ENCODE measurements at regions not wholly inside any gene's neighbourhood (a gene's known extent, or its start where the extent isn't known, plus 50 kb on each side); places are given as distances from the start of the nearest gene placed in this dataset.

DNA sequence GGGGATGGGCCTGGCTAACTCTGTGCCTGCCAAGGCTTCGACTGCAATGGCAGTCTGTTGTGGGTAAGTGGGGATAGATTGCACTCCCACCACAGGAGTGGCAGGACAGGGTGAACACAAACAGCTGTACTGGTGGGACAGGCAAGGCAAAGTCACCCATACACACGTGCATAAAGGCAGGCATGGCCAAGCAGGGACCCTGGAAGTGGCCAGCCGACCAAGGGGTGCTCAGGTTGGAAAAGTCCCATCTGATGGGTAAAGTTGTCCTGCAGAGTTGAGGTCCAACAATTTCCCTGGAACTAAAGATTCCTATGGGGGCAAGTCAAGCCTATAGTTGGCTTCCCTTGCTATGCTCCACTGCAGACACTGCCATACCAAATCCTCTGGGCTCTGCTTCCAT, 1961.9 kb upstream of the ADGRL3 start:
- no peak for DNase-seq (ENCODE audit: low spot score)

DNA sequence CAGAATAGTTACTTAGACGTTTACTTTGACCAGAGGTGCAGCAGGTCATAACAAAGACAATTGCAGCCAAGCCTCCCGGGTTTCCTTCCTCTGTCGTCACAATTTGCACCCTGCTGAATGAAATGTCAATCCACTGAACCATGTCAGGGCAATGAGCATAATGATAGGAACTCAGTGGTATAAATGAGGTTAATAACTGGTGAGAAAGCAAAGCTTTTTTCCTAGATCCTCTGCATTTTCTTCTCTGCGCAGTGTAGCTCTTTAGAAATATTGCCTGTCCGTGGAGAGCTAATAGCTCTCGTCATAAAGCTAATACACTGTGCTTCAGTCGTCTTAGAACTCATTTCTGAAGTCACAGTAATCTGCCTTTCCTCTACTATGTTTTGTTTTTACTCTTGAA, 1960.1 kb upstream of the ADGRL3 start:
- no peak for DNase-seq (ENCODE audit: low spot score)

DNA sequence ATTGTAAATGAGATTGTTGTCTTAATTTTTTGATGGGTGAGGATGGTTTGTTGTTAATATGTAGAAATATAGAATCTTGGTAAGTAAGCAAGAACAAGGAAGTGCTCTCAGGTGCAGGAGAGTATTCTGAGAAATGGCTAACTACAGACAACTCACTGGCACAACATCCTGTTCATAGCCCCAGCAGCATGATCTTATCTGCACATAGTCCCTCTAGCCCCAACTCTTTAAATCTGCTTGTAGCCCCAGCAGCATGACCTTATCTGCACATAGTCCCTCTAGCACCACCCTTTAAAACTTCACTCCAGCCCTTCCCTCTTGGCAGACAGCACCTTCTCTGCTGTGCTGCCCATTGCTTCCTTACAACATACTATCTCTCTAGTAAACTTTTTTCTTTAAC, 1957.1 kb upstream of the ADGRL3 start:
- no peak for DNase-seq (ENCODE audit: low spot score)

DNA sequence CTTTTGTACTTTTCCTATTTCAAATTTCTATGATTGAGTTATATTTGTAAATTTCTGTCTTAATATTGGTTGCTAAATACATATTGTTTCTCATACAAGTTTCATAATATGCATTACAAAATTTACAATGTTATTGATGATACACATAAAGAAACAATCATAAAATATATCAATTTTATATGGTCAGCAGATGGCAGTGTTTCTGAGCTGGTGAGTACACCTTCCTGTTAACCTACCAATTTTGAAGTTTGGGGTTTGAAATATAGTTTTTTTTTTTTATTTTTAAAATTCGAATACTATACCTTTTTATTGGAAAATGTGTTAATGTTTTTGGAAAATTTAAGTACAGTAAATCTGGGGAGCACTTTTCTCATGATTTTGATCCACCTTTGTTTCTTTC, 1953.1 kb upstream of the ADGRL3 start:
- DNase-seq (ENCODE audit: low spot score) = no peak

DNA sequence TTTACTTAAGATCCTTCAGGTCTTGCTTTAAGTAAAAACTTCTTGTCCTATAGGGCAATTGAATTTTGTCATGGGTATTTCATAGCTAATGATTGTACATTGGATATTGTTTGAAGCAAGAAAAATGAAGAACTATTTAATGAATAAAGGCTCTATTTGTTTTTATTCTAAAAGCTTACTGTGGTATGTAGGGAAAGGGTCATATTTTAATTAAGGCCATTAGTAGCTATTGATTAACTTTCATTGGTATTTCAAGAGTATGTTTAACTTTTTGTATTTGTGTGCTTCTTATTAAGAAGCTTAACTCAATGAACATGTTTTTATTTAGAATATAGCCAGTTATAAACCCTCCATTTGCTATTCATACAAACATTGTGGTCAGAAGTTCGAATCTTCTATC, 1951.8 kb upstream of the ADGRL3 start:
- no peak for DNase-seq (ENCODE audit: low spot score)

DNA sequence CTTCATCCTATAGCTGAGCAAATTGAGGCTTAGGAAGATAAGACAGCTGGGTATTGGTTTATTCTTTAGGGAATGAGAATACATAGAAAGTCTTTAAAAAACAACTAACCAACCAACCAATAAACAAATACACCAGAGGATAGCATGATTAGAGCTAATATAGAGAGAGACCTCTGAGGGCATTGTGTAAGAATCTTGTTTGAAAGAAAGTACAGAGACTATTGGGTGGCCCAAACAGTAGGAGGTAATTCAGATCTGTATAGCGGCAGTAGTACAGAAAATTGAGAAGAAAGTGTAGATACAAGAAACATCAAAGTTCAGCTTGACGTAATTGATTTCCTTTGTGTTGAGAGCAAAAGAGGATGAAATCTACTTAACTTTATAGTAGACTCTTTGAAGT, 1951.0 kb upstream of the ADGRL3 start:
- DNase-seq (ENCODE audit: low spot score) = no peak

DNA sequence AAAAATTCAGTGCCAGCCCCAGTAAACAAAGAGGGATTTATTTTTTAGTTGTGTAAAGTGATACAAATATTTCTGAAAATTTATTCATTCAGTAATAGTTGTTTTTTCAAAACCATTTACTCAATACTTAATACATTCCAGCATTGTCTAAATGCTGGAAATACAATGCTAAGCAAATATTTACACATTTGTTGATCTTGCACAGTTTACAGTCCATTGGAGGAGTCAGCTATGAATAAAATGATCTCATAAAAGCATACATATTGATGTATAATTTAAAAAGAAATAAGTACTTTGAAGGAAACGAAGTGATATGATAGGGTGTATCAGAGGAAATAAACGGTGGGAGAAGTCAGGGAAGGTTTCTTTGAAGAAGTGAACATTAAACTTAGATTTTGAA, 1942.1 kb upstream of the ADGRL3 start:
- DNase-seq (ENCODE audit: low spot score) = no peak

DNA sequence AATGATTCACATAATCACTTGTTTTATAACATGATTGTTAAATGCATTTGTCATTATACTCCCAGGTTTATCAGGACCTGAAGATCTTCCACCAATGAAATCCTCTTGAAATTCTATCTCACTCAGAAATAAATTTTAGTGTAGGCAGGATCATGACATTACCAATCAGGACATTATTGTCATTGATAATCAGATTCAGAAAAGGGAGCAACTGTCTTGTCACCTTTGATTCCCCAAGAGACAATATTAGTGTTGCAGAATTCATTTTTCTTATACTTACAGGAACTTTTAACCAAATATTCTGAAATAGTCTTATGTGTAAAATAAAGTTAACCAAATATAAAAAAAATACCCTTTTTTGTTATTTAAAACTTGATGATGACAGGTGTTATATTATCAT, 1892.5 kb upstream of the ADGRL3 start:
- no peak for DNase-seq (ENCODE audit: low spot score)

DNA sequence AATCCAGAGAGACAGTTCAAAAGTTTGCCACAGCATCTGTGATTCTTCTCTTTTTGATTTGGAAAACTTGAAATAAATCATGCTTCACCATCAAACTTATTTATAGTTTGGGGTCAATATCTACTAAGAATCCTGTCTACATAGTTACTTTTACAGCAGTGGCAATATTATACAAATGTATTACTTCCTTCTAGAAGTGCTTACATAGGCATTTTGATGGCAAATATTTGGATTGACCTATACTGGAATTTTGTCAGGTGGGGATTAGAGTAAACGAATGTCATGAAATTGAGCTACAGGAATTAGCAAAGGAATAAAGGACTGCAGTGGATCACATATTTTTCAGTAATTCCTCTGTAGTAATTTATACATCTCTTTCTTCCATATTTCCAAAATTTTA, 1885.5 kb upstream of the ADGRL3 start:
- no peak for DNase-seq (ENCODE audit: low spot score)

DNA sequence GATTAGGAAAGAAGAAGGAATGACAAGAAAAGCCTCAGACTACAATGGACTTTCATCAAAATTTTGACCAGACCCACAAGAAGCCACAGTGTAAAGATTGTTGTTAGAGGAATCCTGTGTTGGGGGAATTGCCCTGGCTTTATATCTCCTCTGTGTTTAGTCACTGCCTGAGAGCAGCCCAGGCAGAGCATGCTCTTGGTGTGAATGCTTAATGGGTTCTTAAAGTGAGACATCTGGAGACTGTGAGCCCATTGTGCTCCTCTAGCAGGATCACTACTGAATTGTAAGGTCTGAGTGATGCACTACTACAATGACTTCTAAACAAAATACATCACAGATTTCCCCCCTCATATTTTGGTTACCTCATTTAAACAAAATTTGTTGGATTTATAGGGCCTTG, 1860.5 kb upstream of the ADGRL3 start:
- no peak for DNase-seq (ENCODE audit: low spot score)

DNA sequence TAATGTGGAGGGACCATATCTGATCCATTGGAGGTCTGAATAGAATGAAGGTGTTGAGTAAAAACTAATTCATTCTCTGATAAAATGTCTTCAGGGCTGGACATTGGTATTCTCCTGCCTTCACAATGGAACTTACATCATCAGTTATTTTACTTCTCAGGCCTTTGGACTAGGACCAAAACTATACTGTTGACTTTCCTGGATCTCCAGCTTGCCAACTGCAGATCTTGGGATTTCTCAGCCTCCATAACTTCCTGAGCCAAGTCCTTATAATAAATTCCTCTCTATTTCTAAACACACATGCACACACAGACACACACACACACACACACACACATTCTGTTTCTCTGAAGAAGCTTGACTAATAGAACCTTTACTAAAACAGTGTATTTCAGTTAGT, 1858.6 kb upstream of the ADGRL3 start:
- DNase-seq (ENCODE audit: low spot score) = no peak

DNA sequence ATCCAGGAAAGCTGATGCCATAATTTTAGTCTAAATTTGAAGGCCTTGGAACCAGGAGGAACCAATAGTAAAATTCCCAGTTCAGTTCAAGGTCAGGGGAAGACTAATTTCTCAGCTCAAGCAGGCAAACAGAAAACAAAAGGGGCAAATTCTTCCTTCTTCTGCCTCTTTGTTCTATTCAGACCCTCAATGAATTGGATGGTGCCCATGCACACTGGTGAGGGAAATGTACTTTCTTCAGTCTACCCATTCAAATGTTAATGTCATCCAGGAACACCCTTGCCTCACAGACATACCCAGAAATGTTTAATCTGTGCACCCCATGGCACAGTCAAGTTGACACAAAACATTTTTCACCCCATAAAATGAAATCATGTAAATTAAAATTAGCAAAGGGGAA, 1851.2 kb upstream of the ADGRL3 start:
- no peak for DNase-seq (ENCODE audit: low spot score)

DNA sequence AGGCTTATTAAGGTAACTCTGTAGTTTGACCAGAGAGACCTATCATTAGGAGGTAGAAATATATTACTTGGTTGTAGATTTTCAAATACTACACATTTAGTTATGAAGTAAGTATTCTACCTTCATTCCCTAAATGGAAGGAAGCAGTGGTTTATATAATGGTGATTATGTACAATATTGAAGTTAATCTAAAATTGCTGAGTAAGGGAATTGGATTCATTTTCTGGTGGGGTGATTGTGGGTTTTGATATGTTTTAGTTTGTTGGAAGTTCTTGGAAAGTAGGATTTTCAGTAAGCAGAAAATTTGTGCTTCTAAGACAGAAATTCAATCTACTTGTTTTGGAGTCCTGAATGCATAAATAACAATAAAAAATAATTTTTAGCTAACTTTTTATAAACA, 1830.9 kb upstream of the ADGRL3 start:
- no peak for DNase-seq (ENCODE audit: low spot score)

DNA sequence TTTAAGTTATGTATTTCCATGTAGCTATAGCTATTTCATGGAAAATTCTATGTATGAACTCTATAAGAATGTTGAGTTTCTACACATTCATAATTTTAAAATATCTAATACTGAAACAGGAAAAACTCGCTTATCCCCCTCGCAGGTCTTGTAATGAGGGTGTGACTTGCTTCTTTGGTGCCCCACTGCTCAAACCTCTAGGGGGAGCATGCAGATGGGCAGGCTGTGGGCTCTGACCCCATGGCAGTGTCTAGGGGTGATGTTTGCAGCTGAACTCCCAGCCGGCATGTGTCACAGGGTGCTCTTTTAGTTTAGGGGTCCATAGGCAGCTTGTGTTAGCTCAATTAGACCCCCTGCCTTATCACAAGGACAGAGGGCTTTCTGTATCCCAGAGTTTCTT, 1825.7 kb upstream of the ADGRL3 start:
- DNase-seq (ENCODE audit: low spot score) = no peak

DNA sequence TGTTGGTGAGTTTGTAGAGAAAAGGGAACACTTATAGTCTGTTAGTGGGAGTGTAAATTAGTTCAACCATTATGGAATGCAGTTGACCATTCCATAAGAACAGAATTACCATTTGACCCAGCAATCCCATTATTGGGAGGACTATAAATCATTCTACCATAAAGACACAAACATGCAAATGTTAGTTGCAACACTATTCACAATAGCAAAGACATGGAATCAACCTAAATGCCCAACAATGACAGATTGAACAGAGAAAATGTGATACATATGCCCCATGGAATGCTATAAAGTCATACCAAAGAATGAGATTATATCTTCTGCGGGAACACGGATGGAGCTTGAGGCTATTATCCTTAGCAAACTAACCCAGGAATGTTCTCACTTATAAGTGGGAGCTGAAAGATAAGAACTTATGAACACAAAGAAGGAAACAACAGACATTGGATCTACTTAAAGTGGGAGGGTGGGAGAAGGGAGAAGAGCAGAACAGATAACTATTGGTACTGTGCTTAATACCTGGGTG, 1819.2 kb upstream of the ADGRL3 start:
- DNase-seq (ENCODE audit: low spot score) = no peak

DNA sequence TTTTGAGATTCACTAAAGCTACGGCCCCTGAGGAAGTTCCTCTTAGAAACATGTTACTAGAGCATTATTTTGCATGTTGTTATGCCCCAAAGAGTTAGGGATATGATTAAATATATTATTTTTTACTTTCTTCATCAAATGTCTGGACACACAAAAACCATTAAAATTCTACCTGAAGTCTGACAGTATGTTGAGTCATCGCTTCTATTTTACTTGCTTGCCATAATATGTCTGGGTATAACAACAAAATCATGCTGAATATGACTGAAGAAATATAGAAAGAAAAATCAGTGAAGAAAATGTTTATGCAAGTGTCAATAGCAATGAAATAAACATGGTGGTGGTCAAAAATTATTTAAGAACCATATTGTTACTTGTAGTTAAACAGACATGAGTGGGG, 1818.5 kb upstream of the ADGRL3 start:
- DNase-seq (ENCODE audit: low spot score) = no peak

DNA sequence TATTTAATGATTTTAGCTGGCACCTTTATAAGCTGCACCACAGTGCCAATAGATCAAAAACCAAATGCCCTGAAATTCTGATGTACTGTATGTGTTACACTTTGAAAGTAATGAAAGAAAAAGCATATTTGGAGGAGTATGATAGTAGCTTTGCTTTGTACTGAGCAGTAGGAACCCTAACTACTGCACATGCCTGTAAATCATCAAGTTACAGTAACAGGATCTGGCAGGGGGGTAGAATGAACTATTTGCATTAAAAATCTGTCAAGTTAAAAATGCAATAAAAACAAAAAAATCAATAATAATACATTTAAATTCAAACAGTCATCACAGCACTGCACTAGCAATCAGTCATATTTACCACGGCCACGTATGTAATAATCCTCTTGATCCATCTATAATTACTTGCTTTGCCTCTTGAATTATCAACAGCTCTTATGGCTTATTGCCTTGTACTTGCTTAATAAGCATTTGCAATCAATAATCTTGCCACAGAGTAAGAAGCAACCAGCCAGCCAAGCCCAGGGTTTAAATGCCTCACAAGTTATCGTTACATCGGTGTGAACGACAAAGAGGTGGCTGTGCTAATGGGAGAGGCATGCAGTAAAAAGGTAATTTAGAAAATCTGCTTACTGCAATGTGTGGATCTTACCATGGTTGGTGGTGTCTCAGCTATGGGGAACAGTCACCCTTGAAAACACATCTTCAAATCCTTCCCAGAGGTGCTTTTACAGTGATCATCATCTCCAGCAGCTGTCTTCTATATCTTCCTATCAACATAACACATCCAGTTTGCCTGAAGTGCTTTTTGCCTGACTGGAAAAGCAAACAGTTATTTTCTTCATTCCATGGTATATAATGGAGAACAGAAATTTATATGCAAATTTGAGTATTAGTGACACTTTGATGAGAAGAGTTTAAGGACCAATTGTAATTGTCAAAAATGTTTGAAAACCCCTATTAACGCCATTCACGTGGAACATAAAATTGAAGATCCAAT, 1812.1 kb upstream of the ADGRL3 start:
- no peak for DNase-seq (ENCODE audit: low spot score)

DNA sequence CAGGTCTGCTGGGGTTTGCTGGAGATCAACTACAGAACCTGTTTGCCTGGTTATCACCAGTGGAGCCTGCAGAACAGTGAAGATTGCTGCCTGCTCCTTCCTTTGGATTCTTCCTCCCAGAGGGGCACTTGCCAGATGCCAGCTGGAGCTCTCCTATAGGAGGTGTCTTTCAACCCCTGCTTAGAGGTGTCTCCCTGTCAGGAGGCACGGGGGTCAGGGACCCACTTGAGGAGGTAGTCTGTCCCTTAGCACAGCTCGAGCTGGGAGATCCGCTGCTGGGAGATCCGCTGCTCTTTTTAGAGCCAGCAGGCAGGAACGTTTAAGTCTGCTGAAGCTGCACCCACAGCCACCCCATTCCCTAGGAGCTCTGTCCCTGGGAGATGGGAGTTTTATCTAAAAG, 1806.3 kb upstream of the ADGRL3 start:
- DNase-seq (ENCODE audit: low spot score) = no peak

DNA sequence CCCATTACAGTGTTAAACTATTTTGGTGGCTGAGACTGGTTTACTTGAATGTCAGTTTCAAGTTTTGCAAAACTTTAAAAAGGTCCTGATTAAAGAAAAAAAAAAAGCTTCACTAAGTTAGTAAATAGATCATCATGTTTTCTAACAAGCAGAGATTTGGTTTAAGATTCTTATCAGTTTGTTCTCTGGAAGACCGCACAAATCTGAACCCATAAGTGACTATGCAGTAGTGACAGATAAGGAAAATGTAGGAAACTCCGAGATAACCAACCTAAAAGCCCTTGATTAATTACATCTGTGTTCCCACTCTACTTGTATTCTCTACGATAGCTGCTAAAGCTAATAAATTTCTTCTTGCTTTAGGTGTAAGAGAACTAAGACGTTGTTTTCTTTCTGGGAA, 1799.8 kb upstream of the ADGRL3 start:
- DNase-seq (ENCODE audit: low spot score) = no peak

DNA sequence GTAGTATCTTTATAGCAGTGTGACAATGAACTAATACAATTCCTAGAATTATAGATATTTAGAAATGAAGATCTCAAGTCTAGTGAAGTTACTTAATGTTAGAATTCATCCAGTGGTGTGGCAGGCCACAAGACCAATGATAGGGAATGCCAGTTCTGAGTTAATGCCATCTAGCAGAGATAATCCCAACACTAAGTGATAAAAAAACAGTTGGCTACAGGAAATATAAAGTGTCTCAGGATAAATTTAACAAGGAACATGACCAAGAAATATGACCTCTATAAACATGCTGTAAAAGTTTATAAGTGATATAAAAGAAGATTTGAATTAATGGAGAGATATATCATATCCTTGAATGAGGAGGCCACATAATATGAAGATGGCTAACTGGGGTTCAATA, 1790.5 kb upstream of the ADGRL3 start:
- no peak for DNase-seq (ENCODE audit: low spot score)

DNA sequence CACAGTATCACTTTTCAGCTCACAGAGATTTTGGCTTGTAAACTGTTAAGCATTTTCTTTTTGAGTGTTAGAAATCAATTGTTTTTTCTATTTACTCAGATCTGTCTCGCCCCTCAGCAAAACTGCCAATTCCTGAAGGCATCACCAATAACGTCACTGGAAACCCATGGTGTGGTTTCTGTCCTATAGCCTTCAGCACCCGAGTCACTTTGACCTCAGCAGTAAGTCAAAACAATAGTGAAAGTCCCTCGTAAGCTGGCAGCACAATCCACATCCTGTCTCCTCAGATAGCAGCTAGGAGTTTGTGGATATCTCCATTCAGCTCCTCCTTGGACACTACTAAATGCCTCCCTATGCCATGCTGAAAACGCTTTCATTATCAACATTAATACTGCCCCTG, 1787.4 kb upstream of the ADGRL3 start:
- no peak for DNase-seq (ENCODE audit: low spot score)

DNA sequence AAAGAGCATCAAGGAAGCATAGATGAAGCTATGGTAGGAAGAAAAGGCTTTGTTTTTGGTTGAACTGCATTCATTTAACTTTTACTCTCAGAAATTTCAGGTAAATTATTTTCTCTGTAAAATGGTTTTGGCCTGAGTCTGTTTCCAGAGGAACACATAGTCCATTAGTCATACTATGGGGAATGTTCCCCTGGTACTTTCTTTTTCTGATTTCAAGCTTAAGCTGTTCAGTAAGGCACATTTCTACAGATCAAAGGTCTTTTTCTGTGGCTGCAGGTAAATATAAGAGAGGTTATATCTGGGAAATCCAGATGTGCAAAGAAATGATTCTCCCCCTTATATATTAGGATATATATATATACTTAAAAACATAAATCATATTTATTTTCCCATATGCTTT, 1744.4 kb upstream of the ADGRL3 start:
- DNase-seq (ENCODE audit: low spot score) = no peak

DNA sequence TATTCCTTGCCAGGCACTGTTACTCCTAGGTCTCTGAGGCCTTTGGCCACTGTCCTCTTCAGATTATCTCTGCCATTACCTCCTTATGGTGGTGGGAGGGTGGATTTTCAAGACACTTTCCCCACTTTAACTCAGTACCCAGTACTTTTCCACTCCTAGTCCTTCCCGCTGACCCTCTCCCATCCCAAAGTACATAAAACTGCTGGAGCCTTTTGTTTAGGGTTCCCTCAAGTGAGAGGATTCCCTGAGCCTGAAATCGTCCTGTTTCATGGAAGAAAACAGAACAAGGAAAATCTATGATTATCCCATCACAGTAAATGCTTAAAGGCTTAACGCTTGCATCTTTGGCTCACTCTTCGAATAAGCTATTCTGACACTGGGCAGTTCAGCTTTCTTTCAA, 1742.5 kb upstream of the ADGRL3 start:
- no peak for DNase-seq (ENCODE audit: low spot score)

DNA sequence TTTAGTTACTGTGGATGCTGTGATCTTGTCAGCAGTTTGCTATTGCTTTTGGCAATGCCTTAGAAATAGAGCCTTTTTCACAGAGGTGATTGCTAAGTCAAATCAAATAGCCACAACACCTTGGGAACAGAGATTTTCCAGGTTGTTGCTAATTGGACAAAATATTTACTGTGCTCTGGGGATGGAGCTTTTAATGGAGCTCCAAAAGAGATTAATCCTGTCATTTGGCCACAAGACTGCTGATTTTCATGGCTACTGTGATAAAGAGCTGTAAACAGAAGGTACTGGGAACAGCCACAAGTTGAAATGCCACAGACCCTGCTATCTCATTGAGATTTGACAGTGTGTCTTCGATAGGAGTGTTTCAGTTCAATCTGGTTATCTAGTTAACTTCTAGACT, 1715.2 kb upstream of the ADGRL3 start:
- no peak for DNase-seq (ENCODE audit: low spot score)

Measured in germinal center (tissue), 1 donor.